OCI-LY3 (cell line): ENCODE measurements at regions not wholly inside any gene's neighbourhood (a gene's known extent, or its start where the extent isn't known, plus 50 kb on each side); places are given as distances from the start of the nearest gene placed in this dataset.
"Not testable (repeated sequence)": the region's sequence is repeated elsewhere in the genome, so short reads cannot be mapped to it uniquely, and the experiment has no call there.

Experiments used
- EZH2phosphoT487 ChIP-seq: fragments of 200-600 bp; shearing (Covaris generic); IDR thresholded peaks from 2 replicates; pipeline ENCODE4 v1.6.1; 2018; ENCODE audit warnings: antibody characterized with exemption, mixed run types, low read depth
- TF ChIP-seq, protein P1 (sequence below): fragments of 200-600, 300-600 bp; sonication (generic); IDR thresholded peaks from 2 replicates; pipeline ENCODE4 v1.5.1; 2014; ENCODE audit warnings: antibody characterized with exemption, low read length, low read depth

DNA sequence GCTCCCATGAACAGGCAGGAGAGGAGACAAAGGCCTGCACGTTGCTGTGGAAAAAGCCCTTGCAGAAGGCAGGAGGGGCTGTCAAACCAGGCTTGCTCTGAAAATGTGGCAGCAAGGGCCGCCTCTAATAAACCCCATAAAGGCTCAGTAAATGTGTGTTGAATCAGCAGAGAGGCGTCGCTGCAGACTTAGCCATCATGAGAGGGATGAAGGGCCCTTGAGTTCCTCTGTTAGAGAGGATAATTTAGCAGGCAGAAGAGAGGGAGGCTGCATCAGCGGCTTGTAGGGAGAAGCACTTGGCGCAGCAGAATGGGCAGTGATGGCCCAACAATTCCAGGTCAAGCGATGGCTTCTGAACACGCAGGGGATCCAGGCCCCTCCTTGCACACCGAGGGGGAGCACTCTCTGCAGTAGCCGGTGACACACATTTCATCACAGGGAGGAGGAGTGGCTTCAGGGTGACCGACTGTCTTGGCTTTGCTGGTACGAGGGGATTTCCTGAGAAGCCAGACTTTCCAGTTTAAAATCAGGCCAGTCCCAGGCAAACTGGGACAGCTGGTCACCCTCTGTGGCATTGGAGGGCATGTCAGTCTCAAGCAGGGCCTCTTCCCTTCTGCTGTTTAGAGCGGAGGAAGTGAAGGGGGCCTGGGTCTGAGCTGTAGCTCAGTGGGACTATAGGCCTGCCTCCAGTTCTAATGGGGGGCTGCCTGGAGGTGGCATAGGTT, 61.0 kb upstream of the XIAP start:
- not testable (repeated sequence) for TF ChIP-seq EZH2phosphoT487
- TF ChIP-seq, protein P1, sequence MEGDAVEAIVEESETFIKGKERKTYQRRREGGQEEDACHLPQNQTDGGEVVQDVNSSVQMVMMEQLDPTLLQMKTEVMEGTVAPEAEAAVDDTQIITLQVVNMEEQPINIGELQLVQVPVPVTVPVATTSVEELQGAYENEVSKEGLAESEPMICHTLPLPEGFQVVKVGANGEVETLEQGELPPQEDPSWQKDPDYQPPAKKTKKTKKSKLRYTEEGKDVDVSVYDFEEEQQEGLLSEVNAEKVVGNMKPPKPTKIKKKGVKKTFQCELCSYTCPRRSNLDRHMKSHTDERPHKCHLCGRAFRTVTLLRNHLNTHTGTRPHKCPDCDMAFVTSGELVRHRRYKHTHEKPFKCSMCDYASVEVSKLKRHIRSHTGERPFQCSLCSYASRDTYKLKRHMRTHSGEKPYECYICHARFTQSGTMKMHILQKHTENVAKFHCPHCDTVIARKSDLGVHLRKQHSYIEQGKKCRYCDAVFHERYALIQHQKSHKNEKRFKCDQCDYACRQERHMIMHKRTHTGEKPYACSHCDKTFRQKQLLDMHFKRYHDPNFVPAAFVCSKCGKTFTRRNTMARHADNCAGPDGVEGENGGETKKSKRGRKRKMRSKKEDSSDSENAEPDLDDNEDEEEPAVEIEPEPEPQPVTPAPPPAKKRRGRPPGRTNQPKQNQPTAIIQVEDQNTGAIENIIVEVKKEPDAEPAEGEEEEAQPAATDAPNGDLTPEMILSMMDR = not testable (repeated sequence)
